NB4 (cell line): ENCODE measurements at regions not wholly inside any gene's neighbourhood (a gene's known extent, or its start where the extent isn't known, plus 50 kb on each side); places are given as distances from the start of the nearest gene placed in this dataset.

Source experiments
- DNase-seq: peaks from one replicate; pipeline ENCODE4 v3.0.0; 2010; ENCODE audit warnings: low read depth
- H3K4me3 ChIP-seq: one replicate; pipeline ENCODE4 v1.5.1; 2011; ENCODE audit warnings: mild to moderate bottlenecking, low read depth, low read length, moderate library complexity
- MYC ChIP-seq: IDR thresholded peaks from 2 replicates; pipeline ENCODE4 v1.6.1; 2011; ENCODE audit warnings: low read depth, low read length
- POLR2A ChIP-seq: IDR thresholded peaks from 2 replicates; pipeline ENCODE4 v1.6.1; 2011; ENCODE audit warnings: mild to moderate bottlenecking; ENCODE audit not compliant: insufficient read length; ENCODE audit errors: extremely low read depth
- TF ChIP-seq, protein P1 (sequence below): IDR thresholded peaks from one replicate; pipeline ENCODE4 v1.5.1; 2012; ENCODE audit warnings: low read depth, low read length
- TF ChIP-seq, protein P2 (sequence below): IDR thresholded peaks from 2 replicates; pipeline ENCODE4 v1.6.1; 2011; ENCODE audit warnings: low read depth, low read length

DNA sequence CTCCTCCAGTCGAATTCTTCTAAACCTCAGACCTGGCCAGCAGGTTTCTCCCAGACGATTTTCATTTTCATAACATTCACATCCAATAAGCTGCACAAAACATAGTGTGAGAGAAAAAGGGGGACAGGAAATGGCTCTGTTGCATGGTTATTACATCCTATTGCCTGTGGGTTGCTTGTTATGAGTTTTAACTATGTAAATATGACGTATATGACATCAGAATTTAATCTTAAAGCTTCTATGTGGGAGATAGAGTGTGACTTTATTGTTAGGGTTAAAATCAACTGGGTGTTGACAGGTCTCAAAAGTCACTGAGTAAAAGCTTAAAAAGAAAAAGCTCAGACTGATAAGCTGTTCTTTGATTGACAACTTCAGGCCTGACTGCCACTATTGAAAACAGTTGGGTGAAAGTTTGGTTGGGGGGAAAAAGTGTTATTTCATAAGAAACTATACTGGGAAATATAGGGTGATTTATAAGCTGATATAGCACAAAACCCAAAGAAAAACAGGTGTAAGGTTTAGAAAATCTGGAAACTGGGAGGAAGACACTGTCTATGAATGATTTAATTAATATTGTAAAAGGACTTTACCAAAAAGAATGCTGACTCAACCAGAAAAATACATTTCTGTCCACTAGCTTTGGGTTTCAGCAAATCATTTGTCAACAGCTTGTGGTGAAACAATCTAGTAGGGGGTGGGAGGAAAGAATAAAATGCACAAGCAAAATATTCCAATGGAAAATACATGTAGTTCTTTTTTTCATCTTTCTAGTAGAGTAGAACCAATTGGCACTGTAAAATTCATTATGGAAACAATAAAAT lies 134.1 kb upstream of the CEP162 start:
- DNase-seq: no peak
- H3K4me3 ChIP-seq: no peak overlapping the region
- no peak for TF ChIP-seq POLR2A
- TF ChIP-seq, protein P1, sequence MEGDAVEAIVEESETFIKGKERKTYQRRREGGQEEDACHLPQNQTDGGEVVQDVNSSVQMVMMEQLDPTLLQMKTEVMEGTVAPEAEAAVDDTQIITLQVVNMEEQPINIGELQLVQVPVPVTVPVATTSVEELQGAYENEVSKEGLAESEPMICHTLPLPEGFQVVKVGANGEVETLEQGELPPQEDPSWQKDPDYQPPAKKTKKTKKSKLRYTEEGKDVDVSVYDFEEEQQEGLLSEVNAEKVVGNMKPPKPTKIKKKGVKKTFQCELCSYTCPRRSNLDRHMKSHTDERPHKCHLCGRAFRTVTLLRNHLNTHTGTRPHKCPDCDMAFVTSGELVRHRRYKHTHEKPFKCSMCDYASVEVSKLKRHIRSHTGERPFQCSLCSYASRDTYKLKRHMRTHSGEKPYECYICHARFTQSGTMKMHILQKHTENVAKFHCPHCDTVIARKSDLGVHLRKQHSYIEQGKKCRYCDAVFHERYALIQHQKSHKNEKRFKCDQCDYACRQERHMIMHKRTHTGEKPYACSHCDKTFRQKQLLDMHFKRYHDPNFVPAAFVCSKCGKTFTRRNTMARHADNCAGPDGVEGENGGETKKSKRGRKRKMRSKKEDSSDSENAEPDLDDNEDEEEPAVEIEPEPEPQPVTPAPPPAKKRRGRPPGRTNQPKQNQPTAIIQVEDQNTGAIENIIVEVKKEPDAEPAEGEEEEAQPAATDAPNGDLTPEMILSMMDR: no peak
- TF ChIP-seq MYC: no peak
- TF ChIP-seq, protein P2, sequence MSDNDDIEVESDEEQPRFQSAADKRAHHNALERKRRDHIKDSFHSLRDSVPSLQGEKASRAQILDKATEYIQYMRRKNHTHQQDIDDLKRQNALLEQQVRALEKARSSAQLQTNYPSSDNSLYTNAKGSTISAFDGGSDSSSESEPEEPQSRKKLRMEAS: no peak

DNA sequence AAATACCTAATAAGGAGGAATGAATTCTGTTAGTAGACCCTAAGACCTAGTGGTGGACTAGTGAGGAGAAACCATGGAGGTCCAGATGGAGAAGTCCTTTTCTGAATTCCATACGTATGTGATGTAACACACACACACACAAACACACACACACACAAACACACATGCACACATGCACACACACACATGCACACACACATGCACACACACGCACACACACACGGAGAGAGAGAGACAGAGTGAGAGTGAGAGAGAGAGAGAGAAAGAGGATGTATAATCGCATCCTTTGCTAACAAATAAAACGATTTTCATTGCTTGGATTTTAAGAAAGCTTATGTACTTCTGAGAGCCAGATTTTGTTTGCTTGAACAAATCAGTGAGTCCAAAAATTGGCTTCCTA lies 132.6 kb upstream of the CEP162 start:
- H3K4me3 ChIP-seq: no peak overlapping the region
- DNase-seq: no peak

DNA sequence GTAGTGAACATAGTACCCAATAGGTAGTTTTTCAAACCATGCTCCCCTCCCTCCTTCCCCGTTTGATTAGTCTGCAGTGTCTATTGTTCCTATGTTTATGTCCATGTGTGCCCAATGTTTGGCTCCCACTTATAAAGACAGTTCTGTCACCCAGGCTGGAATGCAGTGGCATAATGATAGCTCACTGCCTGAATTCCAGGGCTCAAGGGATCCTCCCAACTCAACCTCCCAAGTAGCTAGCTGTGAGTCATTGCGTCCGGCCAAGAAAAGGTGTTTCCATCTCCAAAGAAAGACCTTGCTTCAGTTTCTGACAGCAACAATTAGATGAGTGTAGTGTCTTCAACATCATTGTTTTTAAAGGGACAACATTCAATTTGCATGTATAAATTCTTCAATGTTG lies 131.1 kb upstream of the CEP162 start:
- TF ChIP-seq POLR2A: no peak
- no peak for TF ChIP-seq MYC
- TF ChIP-seq, protein P1: no peak
- TF ChIP-seq, protein P2: no peak
- no peak overlapping the region for H3K4me3 ChIP-seq
- no peak for DNase-seq

More for the DNA sequence above, 132.6 kb upstream of the CEP162 start:
- TF ChIP-seq, protein P1: no peak
- TF ChIP-seq, protein P2: no peak
- no peak for TF ChIP-seq MYC
- no peak for TF ChIP-seq POLR2A

DNA sequence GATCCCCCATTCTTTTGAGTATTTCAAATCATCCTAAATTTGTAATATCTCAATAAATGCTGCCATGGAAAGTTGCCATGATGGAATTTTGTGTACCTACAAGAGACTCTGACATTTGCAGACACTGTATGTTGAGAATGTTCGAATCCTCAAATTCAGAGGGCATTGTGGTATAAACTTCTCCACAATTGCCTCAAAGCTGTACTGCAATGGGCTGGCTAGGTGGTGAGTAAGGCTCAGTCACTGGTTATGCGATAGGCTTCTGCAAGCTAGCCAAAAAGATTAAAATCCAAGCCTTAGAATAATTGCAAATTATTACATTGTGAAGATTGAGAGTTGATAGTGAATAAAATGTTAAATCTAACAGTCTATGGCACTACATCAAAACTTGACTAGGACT lies 130.2 kb upstream of the CEP162 start:
- TF ChIP-seq MYC (no peak), POLR2A (no peak)
- TF ChIP-seq, protein P2: no peak
- TF ChIP-seq, protein P1: no peak
- DNase-seq: no peak
- H3K4me3 ChIP-seq: no peak overlapping the region

DNA sequence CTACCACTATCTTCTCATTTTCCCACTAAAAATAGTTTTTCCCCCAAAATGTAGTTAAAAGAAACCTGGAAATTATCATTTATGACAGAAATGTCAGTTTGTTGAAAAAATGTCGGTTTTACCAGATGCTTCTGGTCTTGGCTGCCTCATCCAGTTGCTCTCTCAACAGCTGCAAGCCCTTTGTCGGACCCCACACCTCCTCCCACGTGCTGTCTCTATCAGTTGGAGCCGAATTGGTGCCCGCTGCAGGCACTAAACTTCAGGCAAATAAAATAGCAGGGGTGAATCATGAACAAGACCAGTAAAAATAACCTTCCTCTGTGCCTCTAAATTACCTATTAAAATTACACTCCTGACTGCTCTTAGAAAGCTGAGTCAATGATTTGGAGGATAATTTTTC lies 129.5 kb upstream of the CEP162 start:
- TF ChIP-seq, protein P1: no peak
- no peak for TF ChIP-seq POLR2A
- TF ChIP-seq MYC: no peak
- TF ChIP-seq, protein P2: no peak
- no peak overlapping the region for H3K4me3 ChIP-seq
- no peak for DNase-seq
